ENCODE measurements at regions not wholly inside any gene's neighbourhood (a gene's known extent, or its start where the extent isn't known, plus 50 kb on each side); places are given as distances from the start of the nearest gene placed in this dataset.

DNA sequence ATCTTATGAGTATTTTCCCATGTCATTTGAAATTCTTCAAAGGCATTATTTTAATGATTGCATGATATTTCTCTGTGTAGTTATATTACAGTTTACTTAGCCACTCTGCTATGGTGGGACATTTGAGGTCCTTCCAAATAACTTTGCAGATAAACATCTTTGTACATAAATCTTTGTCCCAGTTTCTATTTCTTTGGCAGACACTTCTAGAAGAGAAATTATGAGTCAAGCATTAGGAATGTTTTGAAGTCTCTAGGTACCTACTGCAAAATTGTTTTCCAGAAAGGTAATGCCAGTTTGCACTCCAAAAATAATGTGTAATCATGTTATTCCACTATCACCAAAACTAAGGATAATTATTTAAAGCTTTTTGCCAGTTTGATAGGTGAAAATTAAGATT lies 149.7 kb downstream of the EN1 start:
- Histone ChIP-seq H3K27me3 (replicated peaks; ENCODE audit: control insufficient read depth, insufficient read depth, low read length) (no peaks in the 10 kb centered on the region), H3K36me3 (ENCODE audit: control insufficient read depth, insufficient read depth, low read length) (no peaks in the 10 kb centered on the region), H3K4me3 (replicated peaks; ENCODE audit: low read depth, low read length) (no peak overlapping the region)
- TF ChIP-seq, protein P1, sequence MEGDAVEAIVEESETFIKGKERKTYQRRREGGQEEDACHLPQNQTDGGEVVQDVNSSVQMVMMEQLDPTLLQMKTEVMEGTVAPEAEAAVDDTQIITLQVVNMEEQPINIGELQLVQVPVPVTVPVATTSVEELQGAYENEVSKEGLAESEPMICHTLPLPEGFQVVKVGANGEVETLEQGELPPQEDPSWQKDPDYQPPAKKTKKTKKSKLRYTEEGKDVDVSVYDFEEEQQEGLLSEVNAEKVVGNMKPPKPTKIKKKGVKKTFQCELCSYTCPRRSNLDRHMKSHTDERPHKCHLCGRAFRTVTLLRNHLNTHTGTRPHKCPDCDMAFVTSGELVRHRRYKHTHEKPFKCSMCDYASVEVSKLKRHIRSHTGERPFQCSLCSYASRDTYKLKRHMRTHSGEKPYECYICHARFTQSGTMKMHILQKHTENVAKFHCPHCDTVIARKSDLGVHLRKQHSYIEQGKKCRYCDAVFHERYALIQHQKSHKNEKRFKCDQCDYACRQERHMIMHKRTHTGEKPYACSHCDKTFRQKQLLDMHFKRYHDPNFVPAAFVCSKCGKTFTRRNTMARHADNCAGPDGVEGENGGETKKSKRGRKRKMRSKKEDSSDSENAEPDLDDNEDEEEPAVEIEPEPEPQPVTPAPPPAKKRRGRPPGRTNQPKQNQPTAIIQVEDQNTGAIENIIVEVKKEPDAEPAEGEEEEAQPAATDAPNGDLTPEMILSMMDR (IDR thresholded peaks at IDR 0.05; ENCODE audit: insufficient read depth, low read length, poor library complexity, severe bottlenecking) = no peak
- DNase-seq (ENCODE audit: extremely low read depth, insufficient read length) = no peak

DNA sequence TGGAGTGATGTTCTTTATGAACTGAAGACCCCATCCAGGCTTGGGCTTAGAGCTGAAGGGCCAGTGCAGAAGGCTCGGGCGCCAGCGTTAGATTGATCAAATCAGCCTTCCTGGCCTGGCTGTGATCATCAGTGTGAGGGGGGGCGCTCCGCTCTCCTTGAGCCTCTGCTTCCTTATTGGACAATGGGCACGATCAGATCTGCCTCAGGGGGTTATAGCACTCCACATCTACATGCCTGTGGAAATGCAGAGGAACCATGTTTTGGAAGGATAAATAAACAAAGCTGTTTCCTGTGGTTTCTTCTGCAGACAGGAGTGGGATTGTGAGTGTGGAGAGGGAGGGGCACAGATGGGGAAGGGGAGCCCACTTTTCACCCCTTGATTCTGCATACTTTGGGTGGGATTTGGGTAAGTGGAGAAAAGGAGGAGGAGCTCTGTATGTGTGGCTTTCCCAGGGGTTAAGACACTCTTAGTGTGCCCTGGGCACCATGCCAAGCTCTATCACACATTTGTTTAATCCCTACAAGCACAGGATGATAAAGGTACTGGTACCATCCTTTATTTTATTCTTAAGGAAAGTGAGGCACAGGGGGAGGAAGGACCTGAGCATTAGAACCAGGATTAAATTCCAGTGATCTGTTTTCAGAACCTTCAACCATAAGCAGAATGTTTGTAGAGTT lies 150.5 kb downstream of the EN1 start:
- DNase-seq (ENCODE audit: extremely low read depth, insufficient read length) = no peak
- Histone ChIP-seq H3K27me3 (replicated peaks; ENCODE audit: control insufficient read depth, insufficient read depth, low read length) (no peaks in the 10 kb centered on the region), H3K4me3 (replicated peaks; ENCODE audit: low read depth, low read length) (no peak overlapping the region), H3K36me3 (ENCODE audit: control insufficient read depth, insufficient read depth, low read length) (no peaks in the 10 kb centered on the region)
- TF ChIP-seq, protein P1 (IDR thresholded peaks at IDR 0.05; ENCODE audit: insufficient read depth, low read length, poor library complexity, severe bottlenecking) = no peak

- Histone ChIP-seq H3K36me3 (ENCODE audit: control insufficient read depth, insufficient read depth, low read length) (no peaks in the 10 kb centered on the region), H3K4me3 (replicated peaks; ENCODE audit: low read depth, low read length) (no peak overlapping the region), H3K27me3 (replicated peaks; ENCODE audit: control insufficient read depth, insufficient read depth, low read length) (no peaks in the 10 kb centered on the region)
- DNase-seq (ENCODE audit: extremely low read depth, insufficient read length) = no peak
- TF ChIP-seq, protein P1 (IDR thresholded peaks at IDR 0.05; ENCODE audit: insufficient read depth, low read length, poor library complexity, severe bottlenecking) = no peak
These were observed 154.1 kb downstream of the EN1 start for GRCh38 chr2:118693287-118693822.

DNA sequence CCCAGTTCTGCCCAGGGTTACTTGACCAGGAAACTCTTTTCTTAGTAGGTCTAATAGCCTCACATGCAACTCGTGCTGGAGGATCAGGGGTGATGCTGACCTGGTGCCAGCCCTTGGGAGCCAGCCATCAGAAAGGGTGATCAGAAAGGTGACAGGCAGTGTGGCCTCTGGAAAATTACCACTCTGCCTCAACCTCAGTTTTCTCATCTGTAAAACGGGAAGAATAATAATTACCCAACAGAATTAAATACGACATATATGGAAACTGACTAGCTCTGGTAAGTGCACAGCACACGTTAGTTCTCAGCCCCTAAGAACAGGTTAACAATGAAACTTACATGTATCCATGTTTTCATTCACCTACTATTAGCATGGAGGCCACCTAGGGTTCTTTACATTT lies 157.6 kb downstream of the EN1 start:
- TF ChIP-seq, protein P1 (IDR thresholded peaks at IDR 0.05; ENCODE audit: insufficient read depth, low read length, poor library complexity, severe bottlenecking) = no peak
- DNase-seq (ENCODE audit: extremely low read depth, insufficient read length) = no peak
- H3K27me3 ChIP-seq (replicated peaks; ENCODE audit: control insufficient read depth, insufficient read depth, low read length) = no peaks in the 10 kb centered on the region
- H3K4me3 ChIP-seq (replicated peaks; ENCODE audit: low read depth, low read length) = no peak overlapping the region
- H3K36me3 ChIP-seq (ENCODE audit: control insufficient read depth, insufficient read depth, low read length) = no peaks in the 10 kb centered on the region

GRCh38 chr2:118689456-118689855 lies 158.0 kb downstream of the EN1 start:
- Histone ChIP-seq H3K27me3 (replicated peaks; ENCODE audit: control insufficient read depth, insufficient read depth, low read length) (no peaks in the 10 kb centered on the region), H3K36me3 (ENCODE audit: control insufficient read depth, insufficient read depth, low read length) (no peaks in the 10 kb centered on the region), H3K4me3 (replicated peaks; ENCODE audit: low read depth, low read length) (no peak overlapping the region)
- no peak for DNase-seq (ENCODE audit: extremely low read depth, insufficient read length)
- TF ChIP-seq, protein P1 (IDR thresholded peaks at IDR 0.05; ENCODE audit: insufficient read depth, low read length, poor library complexity, severe bottlenecking) = no peak
